GM18519 (cell line): ENCODE measurements at regions not wholly inside any gene's neighbourhood (a gene's known extent, or its start where the extent isn't known, plus 50 kb on each side); places are given as distances from the start of the nearest gene placed in this dataset.
"Not testable (repeated sequence)": the region's sequence is repeated elsewhere in the genome, so short reads cannot be mapped to it uniquely, and the experiment has no call there.

ENCODE experiments used
- ATAC-seq: cut with Tn5 transposase; IDR thresholded peaks from one replicate; pipeline ENCODE4 v1.9.1; 2021; ENCODE audit warnings: mild to moderate bottlenecking, moderate library complexity; ENCODE audit not compliant: unreplicated experiment, low FRiP score

- ATAC-seq: no peak
Measured at GRCh38 chr10:124156524-124157260, 63.3 kb upstream of the CHST15 start.

- no peak for ATAC-seq
Measured at GRCh38 chr10:124155781-124156435, 62.5 kb upstream of the CHST15 start.

- peak; percentile 39 for ATAC-seq
Measured at GRCh38 chr10:124153023-124153826, 59.8 kb upstream of the CHST15 start.

- no peak for ATAC-seq
Measured at GRCh38 chr10:124152139-124153022, 59.0 kb upstream of the CHST15 start.

- no peak for ATAC-seq
Measured at GRCh38 chr10:124151466-124152095, 58.2 kb upstream of the CHST15 start.

GRCh38 chr10:124150807-124151417 is 57.5 kb upstream of the CHST15 start:
- ATAC-seq: no peak

- ATAC-seq: no peak
Measured at GRCh38 chr10:124150189-124150806, 56.9 kb upstream of the CHST15 start.

- no peak for ATAC-seq
Measured at GRCh38 chr10:124149189-124150042, 56.0 kb upstream of the CHST15 start.

- ATAC-seq: not testable (repeated sequence)
Measured at GRCh38 chr10:124148509-124149188, 55.3 kb upstream of the CHST15 start.

- ATAC-seq: no peak
Measured at GRCh38 chr10:124146483-124146882, 53.1 kb upstream of the CHST15 start.

- no peak for ATAC-seq
Measured at GRCh38 chr10:124145109-124145870, 51.9 kb upstream of the CHST15 start.

- ATAC-seq: no peak
Measured at GRCh38 chr10:124144536-124144935, 51.1 kb upstream of the CHST15 start.

- no peak for ATAC-seq
Measured at GRCh38 chr10:124143721-124144120, 50.3 kb upstream of the CHST15 start.
